Gastrocnemius medialis (tissue), 4 donors: ENCODE measurements at regions not wholly inside any gene's neighbourhood (a gene's known extent, or its start where the extent isn't known, plus 50 kb on each side); places are given as distances from the start of the nearest gene placed in this dataset.
A peak's percentile ranks its signal among the peaks of the same experiment; 100 is the strongest.
"Not testable (repeated sequence)": the region's sequence is repeated elsewhere in the genome, so short reads cannot be mapped to it uniquely, and the experiment has no call there.

Experiments
- ATAC-seq, 2 donors: fragments of 150-250 bp; one replicate each; pipeline ENCODE4 v1.9.1; 2016
- DNase-seq, 2 donors: peaks; one replicate each; pipeline ENCODE4 v3.0.0-alpha.2; 2019
- H3K27ac ChIP-seq, 4 donors: fragments of 200-600 bp; sonication (generic); 1 replicate in 1 of 4; 2 replicates in 3 of 4; pipeline ENCODE4 v1.5.1; 2016 to 2018; ENCODE audit warnings: mild to moderate bottlenecking in 2 of 4, moderate library complexity in 1 of 4
- H3K27me3 ChIP-seq, 3 donors: fragments of 200-600 bp; sonication (generic) in 2 of 3; 1 replicate in 1 of 3; 2 replicates in 2 of 3; pipeline versions ENCODE4 v1.5.1 to v1.6.0; 2016 to 2019; ENCODE audit warnings: mild to moderate bottlenecking in 1 of 3, moderate library complexity in 1 of 3
- H3K36me3 ChIP-seq, 2 donors: fragments of 200-600 bp; sonication (generic) in 1 of 2; one replicate each; pipeline ENCODE4 v1.5.1; 2017 to 2018
- H3K4me1 ChIP-seq, 2 donors: fragments of 200-600 bp; sonication (generic) in 1 of 2; one replicate each; pipeline ENCODE4 v1.5.1; 2016 to 2017; ENCODE audit warnings: mild to moderate bottlenecking in 2 of 2
- H3K4me3 ChIP-seq, 4 donors: fragments of 200-600 bp; sonication (generic) in 3 of 4; 1 replicate in 1 of 4; 2 replicates in 3 of 4; pipeline ENCODE4 v1.5.1; 2016 to 2019; ENCODE audit warnings: mild to moderate bottlenecking in 2 of 4
- H3K9me3 ChIP-seq, 3 donors: fragments of 200-600 bp; sonication (generic) in 2 of 3; 1 replicate in 1 of 3; 2 replicates in 2 of 3; pipeline ENCODE4 v1.5.1; 2016 to 2019
- CTCF ChIP-seq, 5 experiments: fragments of 450-650 bp in 3 of 5; fragments of 200-600 bp in 2 of 5; sonication (generic) in 2 of 5; IDR thresholded peaks in 4 of 5; conservative IDR thresholded peaks in 1 of 5; 1 replicate in 4 of 5; 2 replicates in 1 of 5; pipeline ENCODE4 v1.5.1; 2016 to 2019; ENCODE audit warnings: antibody characterized with exemption in 5 of 5, mild to moderate bottlenecking in 3 of 5, moderate library complexity in 3 of 5
- POLR2A ChIP-seq, 2 donors: fragments of 450-650 bp; IDR thresholded peaks; one replicate each; pipeline ENCODE4 v1.6.1; 2017; ENCODE audit warnings: antibody characterized with exemption in 2 of 2, mild to moderate bottlenecking in 2 of 2, moderate library complexity in 2 of 2
- in situ Hi-C, 4 donors: fragments of 200-750 bp; cut with MboI; loops; one replicate each; pipeline versions ENCODE4 v1.15.0 to v1.8.0; 2017; ENCODE audit warnings: low sequenced_read_pairs in 4 of 4
- intact Hi-C: fragments of 100-400 bp; cut with DNase I; formaldehyde crosslinking; loops from one replicate; pipeline ENCODE4 v1.15.1; 2023; ENCODE audit warnings: low total_unique reads

- DNase-seq (peak; percentile 14 to 24), ATAC-seq (peak; percentile 30 to 47)
- H3K4me3 ChIP-seq: no peak overlapping the region
- H3K27ac ChIP-seq: no peak overlapping the region
- H3K4me1 ChIP-seq: peaks cover 0 to 7% of the 10 kb centered on the region in 2 donors
- intact Hi-C loops (no loop called here), in situ Hi-C loops (no loop called here)
- no peaks in the 10 kb centered on the region for H3K36me3 ChIP-seq
- no peaks in the 10 kb centered on the region for H3K9me3 ChIP-seq
- TF ChIP-seq CTCF (IDR thresholded peaks at IDR 0.05 in 4 of 5, conservative IDR thresholded peaks at IDR 0.05 in 1 of 5) (no peak), POLR2A (IDR thresholded peaks at IDR 0.05) (no peak)
- H3K27me3 ChIP-seq: no peaks in the 10 kb centered on the region
These were observed 417.4 kb downstream of the TNS1 start for GRCh38 chr2:217585362-217585761.

GRCh38 chr2:217580407-217580806 is 422.4 kb downstream of the TNS1 start:
- H3K27ac ChIP-seq, H3K9me3 ChIP-seq, H3K4me3 ChIP-seq, intact Hi-C loops, H3K27me3 ChIP-seq, H3K4me1 ChIP-seq, H3K36me3 ChIP-seq, in situ Hi-C loops, ATAC-seq, DNase-seq: not testable (repeated sequence)

GRCh38 chr2:217573571-217573970 is 429.2 kb downstream of the TNS1 start:
- H3K27me3 ChIP-seq: no peaks in the 10 kb centered on the region
- H3K4me3 ChIP-seq: no peak overlapping the region
- DNase-seq (peak in 1 of 2 donors; percentile 13), ATAC-seq (no peak)
- H3K4me1 ChIP-seq: no peaks in the 10 kb centered on the region
- H3K36me3 ChIP-seq: no peaks in the 10 kb centered on the region
- in situ Hi-C loops: no loop called here
- H3K27ac ChIP-seq: no peak overlapping the region
- intact Hi-C loops: no loop called here
- no peaks in the 10 kb centered on the region for H3K9me3 ChIP-seq
- TF ChIP-seq POLR2A (IDR thresholded peaks at IDR 0.05) (no peak), CTCF (IDR thresholded peaks at IDR 0.05 in 4 of 5, conservative IDR thresholded peaks at IDR 0.05 in 1 of 5) (no peak)

GRCh38 chr2:217570394-217570793 is 432.4 kb downstream of the TNS1 start:
- Histone ChIP-seq H3K27me3 (no peaks in the 10 kb centered on the region), H3K36me3 (no peaks in the 10 kb centered on the region), H3K27ac (no peak overlapping the region), H3K9me3 (no peaks in the 10 kb centered on the region), H3K4me1 (no peaks in the 10 kb centered on the region), H3K4me3 (no peak overlapping the region)
- ATAC-seq: no peak
- intact Hi-C loops (no loop called here), in situ Hi-C loops (no loop called here)
- TF ChIP-seq POLR2A (IDR thresholded peaks at IDR 0.05) (no peak), CTCF (IDR thresholded peaks at IDR 0.05 in 4 of 5, conservative IDR thresholded peaks at IDR 0.05 in 1 of 5) (no peak)
- DNase-seq: no peak

- intact Hi-C loops (no loop called here), in situ Hi-C loops (no loop called here)
- ATAC-seq (no peak), DNase-seq (no peak)
- TF ChIP-seq POLR2A (IDR thresholded peaks at IDR 0.05): no peak
- Histone ChIP-seq H3K4me1 (no peaks in the 10 kb centered on the region), H3K4me3 (no peak overlapping the region), H3K36me3 (no peaks in the 10 kb centered on the region), H3K27ac (no peak overlapping the region), H3K27me3 (no peaks in the 10 kb centered on the region), H3K9me3 (no peaks in the 10 kb centered on the region)
These were observed 434.4 kb downstream of the TNS1 start for GRCh38 chr2:217568289-217568971.

GRCh38 chr2:217563565-217563964 is 439.2 kb downstream of the TNS1 start:
- Histone ChIP-seq H3K36me3 (no peaks in the 10 kb centered on the region), H3K4me3 (no peak overlapping the region), H3K27me3 (no peaks in the 10 kb centered on the region), H3K9me3 (no peaks in the 10 kb centered on the region), H3K4me1 (no peaks in the 10 kb centered on the region), H3K27ac (no peak overlapping the region)
- in situ Hi-C loops: no loop called here
- ATAC-seq: no peak
- intact Hi-C loops: no loop called here
- DNase-seq: no peak
- TF ChIP-seq CTCF (IDR thresholded peaks at IDR 0.05 in 4 of 5, conservative IDR thresholded peaks at IDR 0.05 in 1 of 5) (no peak), POLR2A (IDR thresholded peaks at IDR 0.05) (no peak)
